NOMO-1 treated with dmso at 0.1 percent for 144 hours (cell line): ENCODE measurements at regions not wholly inside any gene's neighbourhood (a gene's known extent, or its start where the extent isn't known, plus 50 kb on each side); places are given as distances from the start of the nearest gene placed in this dataset.

Experiments
- DNase-seq: peaks from one replicate; lab custom pipeline; 2025; ENCODE audit not compliant: unreplicated experiment; lab: John Stamatoyannopoulos, UW

DNA sequence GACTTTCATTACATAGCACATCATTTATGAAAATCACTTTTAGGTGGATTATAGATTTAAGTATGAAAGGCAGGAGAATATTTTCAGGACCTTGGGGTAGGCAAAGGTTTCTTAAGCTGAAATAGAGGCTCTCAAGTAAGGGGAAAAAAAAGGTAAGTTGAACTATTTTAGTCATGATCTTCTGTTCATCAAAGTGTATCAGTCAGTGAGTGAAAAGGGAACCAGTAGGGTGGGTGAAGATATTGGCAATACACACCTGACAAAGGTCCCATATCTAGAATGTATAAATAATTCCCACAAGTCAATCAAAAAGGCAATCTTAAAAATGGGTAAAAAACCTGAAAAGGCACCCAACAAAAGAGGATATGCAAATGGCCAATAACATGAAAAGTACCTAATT lies 218.6 kb downstream of the KLF13 start:
- no peak for DNase-seq

DNA sequence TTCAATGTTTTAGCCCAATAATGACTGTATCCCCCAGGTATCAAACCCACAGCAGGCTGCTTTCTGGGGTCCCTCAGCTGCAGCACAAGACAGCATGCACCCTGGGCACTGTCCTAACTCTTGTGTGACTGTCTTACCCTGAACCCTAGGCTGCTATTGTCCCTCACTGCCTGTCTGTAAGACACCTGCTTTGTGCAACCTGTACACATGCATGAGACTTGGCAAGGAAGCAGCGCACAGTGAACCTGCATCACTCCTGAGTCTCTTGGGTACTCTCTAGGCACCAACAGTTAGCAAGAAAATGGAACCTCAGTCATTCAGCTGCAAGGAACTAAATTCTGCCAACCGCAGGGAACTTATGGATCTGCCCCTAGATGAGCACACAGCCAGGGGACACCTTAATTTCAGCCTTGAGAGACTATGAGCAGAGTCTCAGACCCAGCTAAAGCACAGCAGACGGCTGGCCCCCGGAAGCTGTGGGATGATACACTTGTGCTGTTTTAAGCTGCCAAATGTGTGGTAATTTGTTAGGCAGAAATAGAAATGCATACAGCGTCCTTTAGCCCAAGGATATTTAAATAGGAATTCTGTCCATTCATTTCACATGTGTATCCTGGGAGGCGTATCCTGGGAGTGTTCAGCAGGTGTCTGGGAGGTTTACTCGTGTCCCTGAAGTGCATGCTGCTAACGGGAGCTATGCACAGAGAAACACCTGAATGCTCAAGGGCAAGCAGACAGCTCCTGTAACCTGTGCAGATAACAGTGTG lies 223.8 kb downstream of the KLF13 start:
- no peak for DNase-seq

DNA sequence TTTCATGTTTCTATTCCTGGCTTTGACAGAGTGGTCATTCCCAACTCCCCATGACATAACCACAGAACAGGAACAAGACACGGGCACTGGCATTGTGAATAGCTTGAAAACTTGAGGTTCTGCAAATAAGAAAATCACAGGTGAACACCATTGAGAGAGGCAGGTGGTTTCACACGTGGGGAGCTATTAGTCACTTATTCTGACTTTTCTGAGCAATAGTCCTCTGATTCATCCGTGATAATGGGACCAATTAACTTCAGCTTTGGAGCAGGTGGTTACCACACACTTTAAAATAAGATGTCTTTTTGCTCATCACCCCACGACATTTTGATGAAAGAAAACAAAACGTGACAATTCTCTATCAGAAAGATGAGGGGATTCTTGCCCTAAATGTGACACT lies 224.7 kb downstream of the KLF13 start:
- no peak for DNase-seq

DNA sequence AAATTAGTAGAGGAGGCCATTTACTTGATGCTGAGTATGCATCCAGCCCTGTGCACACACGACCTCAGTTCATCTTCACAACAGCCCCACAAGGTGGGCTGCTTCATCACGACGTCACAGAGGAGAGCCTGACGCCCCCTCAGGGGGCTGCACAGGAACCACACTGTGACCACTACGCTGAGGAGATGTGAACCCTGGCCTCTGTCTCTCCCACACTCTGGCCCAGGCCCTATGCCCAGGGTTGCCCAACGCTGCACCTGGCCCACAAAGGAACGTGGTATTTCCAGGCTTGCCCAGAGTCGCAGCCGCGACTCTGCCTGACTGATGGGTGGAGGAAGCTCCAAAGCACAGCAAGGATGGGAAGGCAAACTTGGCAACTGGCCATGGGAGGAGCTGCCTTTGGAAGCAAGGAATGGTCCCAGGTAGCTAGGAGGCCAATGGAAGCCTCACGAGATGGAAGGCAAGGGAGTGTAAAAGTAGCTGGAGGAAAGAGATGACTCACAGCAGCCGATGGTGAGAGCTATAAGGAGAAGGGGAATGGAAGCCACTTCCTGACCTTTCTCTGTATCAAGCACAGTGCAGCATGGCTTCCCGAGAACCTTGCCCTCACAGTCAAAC lies 226.0 kb downstream of the KLF13 start:
- DNase-seq, result no peak

DNA sequence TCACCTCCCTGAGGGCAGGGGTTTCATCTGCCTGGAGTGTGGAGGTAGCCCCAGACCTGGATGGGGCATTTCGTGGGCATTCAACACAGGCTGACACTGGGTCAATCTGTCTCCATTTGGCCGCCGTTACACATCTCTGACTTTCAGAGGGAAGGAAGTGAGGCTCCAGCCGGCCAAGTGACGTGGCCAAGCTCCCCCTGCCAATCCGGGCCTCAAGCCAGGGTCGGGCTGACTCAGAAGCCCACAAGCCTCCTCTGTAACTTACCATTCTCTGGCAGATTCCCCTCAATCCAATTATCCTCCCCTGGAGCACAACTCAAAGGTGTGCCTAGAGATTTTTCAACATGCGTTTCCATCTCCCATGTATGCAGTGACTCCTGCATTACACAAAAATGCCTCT lies 227.6 kb downstream of the KLF13 start:
- no peak for DNase-seq

DNA sequence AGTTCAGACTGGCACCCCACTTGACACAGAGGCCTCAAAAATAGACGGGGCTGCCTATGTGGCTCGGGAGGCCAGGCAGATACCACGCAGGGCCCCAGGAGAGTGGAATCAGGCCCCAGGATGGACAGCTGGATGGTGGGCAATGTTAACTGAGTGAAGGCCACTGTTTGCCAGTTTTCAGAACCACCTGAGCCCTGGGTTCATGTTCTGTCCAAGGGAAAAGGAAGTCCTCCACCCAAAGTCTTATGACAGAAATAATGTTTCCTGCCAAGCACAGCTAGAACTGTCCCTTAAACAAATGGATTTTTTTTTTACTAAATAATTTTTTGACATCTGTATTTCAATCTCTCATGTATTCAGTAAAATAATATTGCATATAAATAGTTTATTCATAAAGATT lies 228.4 kb downstream of the KLF13 start:
- no peak for DNase-seq

DNA sequence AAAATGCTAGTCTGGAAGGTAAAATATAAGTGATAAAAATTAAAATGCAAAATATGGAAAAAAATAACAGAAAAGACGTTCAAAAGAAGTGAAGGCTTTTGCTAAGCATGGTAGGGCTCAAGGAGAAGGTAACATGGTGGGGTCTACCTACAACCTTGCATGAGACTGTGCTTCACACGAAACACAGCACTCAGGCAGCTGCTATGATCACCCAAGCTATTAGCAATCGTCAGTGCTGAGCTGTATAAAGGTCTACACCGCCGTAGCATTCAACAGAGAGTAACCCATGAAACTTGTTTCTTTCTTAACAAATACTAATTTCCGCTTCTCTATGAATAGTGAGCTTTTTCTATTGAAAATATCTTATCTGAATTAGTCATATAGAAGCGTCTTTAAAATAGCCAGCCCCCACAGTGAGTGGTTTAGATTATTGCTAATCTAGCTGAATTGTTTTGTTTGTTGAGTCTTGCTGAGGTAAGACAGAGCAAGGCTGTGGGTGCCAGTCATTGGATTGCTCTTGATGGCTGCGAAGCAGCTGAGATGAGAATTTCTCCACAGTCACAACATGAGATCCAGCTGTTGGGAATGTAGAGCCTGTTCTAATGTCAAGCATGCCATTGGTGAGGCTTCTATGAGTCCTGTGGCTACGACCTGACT lies 230.0 kb downstream of the KLF13 start:
- no peak for DNase-seq

DNA sequence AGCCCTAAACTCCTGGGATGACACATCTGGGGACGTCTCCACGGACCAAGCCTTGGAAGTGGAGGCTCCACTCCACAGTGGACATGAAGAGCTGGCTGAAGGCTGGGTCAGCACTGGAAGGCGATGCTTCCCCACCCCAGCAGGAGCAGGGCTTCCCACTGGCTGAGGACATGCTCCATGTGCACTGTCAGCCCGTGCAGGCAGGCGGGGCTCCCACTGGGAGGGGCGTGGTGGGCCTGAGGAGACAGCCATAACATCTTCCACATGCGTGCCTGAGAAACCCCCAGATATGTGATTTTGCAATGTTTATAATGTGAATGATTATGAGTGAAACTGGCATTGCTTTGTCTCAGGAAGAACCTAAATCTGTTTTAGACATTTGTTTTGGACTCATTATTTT lies 231.3 kb downstream of the KLF13 start:
- DNase-seq, result no peak

DNA sequence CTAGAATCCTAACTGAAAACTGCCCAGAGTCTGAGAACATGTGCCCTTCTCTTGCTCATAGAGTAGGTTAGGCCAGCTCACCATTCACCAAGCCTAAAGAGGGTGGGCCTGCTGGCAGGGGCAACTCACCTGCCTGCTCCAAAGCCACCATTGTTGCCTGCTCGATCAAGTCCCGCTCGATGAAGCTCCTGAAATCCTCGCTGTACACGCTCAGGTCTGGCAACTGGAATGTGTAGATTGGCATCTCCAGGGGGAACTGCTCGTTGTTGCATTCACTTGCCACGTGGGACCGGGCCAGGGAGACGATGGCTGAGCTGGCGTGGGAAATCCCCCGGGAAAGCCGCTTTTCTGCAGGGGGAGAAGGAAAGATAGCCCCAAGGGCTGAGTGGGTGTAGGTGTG lies 232.2 kb downstream of the KLF13 start:
- no peak for DNase-seq

DNA sequence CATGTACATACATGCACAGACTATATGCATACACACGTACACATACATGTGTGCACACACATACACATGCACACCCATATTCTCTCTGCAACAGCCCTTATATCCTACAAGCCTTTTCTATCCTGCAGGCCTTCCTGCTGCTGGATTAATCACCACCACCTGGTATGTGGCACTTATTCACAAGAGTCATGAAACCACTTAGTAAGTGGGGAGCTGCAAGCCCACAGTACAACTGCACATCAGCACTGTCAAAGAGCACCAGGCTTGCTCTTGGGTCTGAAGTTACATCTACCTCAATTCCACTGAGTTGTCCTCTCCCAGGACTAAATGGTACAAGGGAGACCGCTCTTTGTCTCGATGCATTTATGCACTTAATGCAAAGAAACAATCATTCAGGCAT lies 233.2 kb downstream of the KLF13 start:
- no peak for DNase-seq

DNA sequence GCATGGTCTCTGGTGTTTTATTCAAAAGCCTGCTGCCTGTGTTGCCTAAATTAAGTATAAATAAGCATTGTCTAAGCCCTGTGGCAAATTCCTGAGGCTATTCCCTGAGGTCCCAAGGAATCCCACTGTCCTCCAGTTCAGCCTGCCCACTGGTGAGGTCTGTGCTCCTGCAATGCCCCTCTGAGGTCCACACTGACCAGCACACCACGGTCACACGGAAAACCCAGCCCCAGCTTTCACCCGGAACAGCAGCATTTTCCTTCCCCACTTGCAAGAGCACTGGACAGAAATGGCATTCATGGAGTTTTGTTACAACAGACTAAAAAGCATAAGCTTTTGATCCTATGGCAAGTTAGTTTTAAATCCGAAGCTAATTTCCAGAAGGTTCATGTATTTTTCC lies 234.0 kb downstream of the KLF13 start:
- no peak for DNase-seq

DNA sequence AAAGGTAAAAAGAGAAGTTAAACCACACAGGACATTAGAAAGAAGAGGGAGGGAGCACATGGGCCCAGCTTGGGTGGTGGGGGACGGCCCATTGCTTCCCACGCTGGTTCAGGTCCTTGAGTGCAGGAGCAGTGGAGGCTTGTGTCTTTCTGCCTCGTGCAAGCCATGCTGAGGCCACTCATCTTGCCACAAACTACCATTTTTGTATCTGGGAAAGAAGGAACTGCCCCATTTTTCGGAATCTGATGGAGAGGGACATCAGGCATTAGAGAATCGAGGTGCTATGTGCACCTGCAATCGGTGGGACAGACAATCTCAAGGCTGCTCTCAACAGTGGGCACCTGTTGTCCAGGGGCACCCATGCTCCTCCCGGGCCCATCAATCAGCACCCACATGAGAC lies 234.5 kb downstream of the KLF13 start:
- no peak for DNase-seq

DNA sequence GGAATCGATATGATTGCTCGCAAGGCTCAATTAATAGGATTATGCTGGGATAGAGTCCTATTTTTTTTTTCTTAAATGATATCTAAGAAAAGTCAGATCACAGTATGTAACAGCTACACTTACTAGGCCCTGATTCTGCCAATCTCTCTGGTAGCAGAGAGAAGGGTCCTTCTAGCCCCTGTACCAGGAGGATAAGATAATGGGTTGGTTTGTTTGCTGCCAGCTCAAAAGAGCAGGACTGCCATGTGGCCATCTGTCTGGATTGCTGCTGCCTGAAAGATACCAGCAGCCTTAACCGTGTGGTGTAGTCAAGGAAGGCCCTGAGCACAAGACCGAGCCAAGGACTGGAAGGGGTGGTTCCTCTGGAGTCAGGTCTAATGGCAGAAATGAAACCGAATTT lies 236.4 kb downstream of the KLF13 start:
- no peak for DNase-seq

DNA sequence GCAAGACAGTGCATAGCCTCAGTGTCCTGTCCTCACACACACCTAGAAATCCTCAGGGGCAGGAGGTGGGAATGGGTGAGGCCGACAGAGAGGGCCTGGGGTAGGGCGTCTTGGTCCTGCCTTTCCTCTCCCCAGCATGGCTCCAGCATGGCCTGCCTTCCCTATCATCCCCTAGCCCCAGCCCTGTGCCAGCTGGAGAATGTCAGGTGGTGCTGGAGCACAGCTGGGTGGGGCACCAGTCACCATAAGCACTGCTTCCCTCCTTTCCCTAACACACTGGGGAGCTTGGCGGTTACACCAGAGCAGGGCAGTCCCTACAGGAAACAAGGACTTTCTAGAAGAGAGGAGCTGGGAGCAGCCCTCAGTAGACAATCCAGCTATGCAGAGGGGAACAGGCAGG lies 236.8 kb downstream of the KLF13 start:
- DNase-seq, result no peak

DNA sequence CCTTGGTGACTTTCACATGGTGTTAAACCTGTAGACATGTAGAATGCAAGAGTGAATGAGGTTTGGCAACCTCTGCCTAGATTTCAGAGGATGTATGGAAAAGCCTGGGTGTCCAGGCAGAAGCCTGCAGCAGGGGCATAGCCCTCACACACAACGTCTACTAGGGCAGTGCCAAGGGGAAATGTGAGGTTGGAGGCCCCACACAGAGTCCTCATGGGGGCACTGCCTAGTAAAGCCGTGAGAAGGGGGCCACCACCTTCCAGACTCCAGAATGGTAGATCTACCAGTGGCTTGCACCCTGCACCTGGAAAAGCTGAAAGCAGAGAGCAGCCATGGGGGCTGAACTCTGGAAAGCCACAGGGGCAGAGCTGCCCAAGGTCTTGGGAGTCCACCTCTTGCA lies 241.2 kb downstream of the KLF13 start:
- DNase-seq, result no peak

DNA sequence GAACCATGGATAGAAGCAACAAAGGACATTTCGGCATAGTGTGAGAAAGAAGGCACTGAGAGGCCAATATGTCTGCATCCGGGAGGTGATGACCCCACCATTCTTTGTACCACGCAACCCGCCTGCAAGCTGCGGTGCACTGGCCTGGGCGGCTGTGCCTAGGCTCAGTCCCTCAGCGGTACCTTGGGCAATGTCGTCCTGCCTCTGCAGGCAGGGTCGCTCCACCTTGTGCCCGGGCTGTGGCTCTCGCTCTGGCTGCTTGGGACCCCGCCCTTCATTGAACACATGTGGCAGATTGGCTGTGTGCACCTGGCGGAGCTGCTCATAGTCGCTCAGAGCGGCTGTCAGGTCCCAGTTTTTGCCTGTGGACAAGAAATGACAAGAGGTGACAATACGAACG lies 243.2 kb downstream of the KLF13 start:
- no peak for DNase-seq

DNA sequence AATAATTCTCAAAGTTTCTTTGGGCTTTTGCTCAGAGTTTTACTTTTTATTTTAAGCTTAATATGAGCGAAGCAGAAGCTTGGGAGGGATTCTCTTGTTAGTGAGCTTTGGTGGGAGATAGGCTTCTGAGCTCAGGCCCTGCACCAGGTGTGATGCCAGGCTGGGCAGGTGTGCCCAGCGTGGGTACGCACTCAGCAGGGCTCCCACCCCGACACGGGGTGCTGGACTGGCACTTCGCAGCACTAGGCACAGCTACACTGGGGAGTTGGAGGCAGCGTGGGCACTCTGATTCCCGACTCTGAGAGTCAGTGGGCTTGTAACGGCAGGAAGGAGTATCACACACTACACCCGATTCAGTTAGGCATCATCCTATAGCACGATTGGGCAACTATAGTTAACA lies 244.0 kb downstream of the KLF13 start:
- DNase-seq, result no peak

DNA sequence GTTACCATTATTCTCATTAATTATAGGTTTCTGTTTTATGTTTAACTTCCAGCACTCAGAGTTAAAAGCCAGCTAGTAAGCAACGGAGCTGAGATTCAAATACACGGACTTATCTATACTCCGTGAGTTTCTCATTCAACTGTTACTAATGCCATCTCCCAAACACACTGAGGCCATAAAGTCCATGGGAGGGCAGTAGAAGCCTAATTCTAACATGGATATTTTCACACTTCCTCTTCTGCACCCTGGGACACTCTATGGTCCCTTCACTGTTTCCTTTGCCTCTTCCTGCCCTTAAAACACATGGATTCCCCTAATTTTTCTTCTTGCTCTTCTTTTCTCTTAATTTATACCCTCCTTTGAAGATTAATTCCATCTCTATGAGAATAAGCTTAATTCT lies 245.0 kb downstream of the KLF13 start:
- no peak for DNase-seq

DNA sequence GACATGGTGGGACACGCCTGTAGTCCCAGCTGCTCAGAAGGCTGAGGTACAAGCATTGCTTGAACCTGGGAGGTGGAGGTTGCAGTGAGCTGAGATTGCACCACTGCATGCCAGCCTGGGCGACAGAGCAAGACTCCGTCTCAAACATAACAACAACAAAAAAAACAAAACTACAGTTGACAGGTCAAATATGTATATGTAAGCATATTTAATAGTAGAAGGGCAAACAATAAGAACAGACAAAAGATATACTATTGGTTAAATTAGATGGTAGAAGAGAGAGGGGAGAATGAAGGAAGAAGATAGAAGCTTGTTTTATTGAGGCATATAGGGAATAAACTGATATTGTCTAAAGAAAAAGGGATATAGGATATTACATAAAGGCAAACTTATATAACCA lies 247.1 kb downstream of the KLF13 start:
- DNase-seq, result no peak

DNA sequence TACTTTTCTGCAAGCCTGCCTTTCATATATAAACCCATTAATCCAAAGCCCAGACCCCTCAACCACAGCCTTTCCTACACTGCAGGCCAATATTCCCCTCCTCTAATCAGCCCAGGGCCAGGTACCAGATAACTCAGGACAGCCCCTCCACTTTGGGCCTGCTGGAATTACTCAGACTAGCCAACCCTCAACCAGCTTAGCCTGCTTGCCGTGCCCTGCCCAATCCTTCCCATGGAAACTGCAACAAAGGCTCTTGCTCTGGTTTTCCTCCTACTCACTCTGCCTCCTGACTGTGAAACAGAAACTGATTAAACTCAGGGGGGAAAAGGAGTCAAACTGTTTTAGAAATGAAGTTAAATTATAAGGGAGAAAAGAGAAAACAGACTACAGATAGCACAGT lies 248.1 kb downstream of the KLF13 start:
- no peak for DNase-seq

DNA sequence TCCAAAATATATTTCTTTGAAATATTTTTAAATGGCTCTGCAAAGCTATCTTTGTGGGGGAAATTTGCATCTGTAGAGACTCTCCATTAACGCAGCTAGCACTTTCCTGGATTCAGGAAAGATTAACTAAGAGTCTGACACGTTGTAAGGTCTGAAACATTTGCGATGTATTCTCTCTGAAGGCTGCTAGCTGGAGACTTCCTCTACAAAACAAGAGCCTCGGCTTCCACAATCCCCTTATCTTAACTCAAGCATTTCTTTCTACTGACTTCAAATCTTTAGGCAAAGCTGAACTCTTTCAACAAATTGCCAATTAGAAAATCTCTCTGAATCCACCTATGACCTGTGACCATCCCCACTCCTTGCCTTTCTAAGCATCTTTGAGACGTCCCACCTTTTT lies 250.5 kb downstream of the KLF13 start:
- no peak for DNase-seq

DNA sequence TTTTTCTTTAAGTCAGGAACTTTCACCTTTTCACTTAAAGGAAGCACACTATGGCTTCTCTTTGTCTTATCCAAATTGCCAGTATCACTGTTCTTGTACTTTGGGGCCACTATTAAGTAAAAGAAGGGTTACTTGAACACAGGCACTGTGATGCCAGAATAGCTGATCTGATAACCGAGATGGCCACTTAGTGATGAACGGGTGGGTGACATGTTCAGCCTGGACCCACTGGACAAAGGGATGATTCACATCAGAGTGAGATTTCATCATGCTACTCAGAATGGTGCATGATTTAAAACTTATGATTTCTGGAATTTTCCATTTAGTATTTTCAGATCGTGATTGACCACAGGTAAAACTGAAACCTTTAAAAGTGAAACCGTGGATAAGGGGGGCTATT lies 252.6 kb downstream of the KLF13 start:
- DNase-seq, result no peak

DNA sequence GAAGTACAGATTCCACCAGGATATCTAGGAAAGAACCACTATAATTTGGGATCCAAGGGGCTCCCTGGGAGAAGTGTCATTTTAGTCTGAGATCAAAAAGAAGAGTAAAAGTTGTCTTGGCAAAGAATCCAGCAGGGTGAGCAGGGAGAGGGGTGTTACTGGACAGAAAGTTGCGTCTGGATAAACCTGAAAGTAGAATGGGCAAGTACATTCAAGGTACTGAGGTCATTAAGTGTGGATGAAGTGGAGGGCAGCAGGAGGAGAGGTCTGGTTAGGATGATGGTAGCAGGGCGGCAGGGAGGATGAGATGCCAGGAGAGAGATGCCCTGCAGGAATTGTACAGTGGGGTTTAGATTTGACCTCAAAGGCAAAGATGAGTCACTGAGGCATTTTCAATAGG lies 253.3 kb downstream of the KLF13 start:
- DNase-seq, result no peak
